ENCODE measurements at regions not wholly inside any gene's neighbourhood (a gene's known extent, or its start where the extent isn't known, plus 50 kb on each side); places are given as distances from the start of the nearest gene placed in this dataset.
"Not testable (repeated sequence)": the region's sequence is repeated elsewhere in the genome, so short reads cannot be mapped to it uniquely, and the experiment has no call there.

DNA sequence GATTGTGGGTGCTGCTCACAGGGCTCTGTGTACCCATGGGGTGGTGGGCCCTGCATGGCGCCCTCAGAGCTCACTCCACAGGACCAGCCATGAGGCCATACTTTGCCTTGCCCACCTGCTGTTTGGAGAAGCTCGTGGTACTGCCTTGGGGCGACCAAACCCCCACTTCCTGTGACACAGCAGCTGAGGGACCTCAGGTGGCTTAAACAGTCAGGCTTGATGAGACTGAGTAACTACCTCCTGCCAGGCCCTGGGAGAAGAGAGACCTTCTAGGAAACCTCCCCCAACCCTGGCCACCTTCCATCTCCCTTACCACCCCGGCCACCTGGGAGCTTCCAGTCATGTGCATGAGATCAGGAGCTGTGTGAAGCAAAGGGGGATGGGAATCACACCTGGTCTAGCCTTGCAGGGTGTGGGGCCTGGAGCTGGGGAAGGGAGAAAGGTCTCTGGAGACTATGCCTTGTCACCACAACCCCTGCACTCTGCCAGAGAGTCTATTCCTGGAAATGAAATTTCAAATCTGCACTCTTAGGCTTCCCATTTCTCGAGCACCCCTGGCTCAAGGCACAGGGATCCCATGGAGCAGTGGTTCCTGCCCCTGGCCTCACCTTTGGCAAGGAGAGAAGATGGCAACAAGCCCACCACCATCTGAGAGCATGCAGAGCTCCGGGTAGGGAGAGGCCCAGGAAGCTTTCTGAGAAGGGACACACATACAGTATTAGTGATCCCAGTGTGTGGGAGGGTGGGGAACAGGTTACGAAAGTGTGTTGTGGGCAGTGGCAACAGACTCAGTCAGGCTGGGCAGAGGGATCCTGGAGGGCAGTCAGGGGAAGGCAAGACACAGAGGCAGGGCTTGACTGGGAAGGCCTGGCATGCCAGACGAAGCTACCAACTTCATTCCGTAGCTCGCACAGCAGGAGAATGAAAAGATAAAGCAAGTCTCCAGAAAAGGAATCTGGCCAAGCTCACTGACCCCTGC is 125.0 kb downstream of the URI1 start:
- DNase-seq = no peak
- in situ Hi-C loops (cut with HindIII; ENCODE audit: low pct_ligation_motif_present, low pct_unique_long_range_greater_than_20kb, low sequenced_read_pairs) = no loop called here

DNA sequence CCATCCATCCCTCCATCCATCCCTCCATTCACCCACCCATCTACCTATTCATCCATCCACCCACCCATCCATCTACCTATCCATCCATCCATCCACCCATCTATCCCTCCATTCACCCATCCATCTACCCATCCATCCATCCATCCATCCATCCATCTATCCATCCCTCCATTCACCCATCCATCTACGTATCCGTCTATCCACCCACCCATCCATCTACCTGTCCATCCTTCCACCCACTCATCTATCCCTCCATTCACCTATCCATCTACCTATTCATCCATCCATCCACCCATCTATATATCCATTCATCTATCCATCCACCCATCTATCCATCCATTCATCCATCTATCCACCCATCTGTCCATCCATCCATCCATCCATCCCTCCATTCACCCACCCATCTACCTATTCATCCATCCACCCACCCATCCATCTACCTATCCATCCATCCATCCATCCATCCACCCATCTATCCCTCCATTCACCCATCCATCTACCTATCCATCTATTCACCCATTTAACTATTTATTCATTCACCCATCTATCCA is 126.0 kb downstream of the URI1 start:
- in situ Hi-C loops (cut with HindIII; ENCODE audit: low pct_ligation_motif_present, low pct_unique_long_range_greater_than_20kb, low sequenced_read_pairs); DNase-seq: not testable (repeated sequence)

GRCh38 chr19:30068528-30069395 is 126.7 kb downstream of the URI1 start:
- no peak for DNase-seq
- in situ Hi-C loops (cut with HindIII; ENCODE audit: low pct_ligation_motif_present, low pct_unique_long_range_greater_than_20kb, low sequenced_read_pairs) = no loop called here

DNA sequence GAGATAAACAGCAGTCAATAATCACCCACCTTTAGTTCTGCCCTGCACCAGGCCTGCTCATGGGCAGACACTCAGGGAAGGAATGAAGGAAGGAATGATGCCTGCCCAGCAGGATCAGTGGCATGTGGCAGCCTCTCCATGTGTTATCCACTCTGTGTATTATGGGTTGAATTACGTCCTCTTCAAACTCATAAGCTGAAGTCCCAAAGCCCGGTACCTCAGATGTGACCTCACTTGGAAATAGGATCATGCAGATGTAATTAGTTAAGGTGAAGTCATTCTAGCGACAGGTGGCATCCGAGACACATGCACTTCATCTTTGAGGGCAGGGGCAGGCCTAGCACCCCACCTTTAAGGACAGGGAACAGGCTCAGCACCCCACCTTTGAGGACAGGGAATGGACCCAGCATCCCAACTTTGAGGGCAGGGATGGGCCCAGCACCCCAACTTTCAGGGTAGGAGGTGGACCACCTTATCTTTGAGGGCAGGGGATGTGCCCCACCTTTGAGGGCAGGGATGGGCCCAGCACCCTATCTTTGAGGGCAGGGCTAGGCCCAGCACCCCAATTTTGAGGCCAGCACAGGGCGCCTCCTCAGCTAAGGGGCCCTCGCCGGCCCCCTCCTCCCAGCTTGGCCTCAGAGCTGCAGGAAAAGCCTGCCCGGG is 127.6 kb downstream of the URI1 start:
- no peak for DNase-seq
- in situ Hi-C loops (cut with HindIII; ENCODE audit: low pct_ligation_motif_present, low pct_unique_long_range_greater_than_20kb, low sequenced_read_pairs) = no loop called here

GRCh38 chr19:30070198-30070967 is 128.3 kb downstream of the URI1 start:
- DNase-seq = no peak
- in situ Hi-C loops (cut with HindIII; ENCODE audit: low pct_ligation_motif_present, low pct_unique_long_range_greater_than_20kb, low sequenced_read_pairs) = no loop called here

- in situ Hi-C loops (cut with HindIII; ENCODE audit: low pct_ligation_motif_present, low pct_unique_long_range_greater_than_20kb, low sequenced_read_pairs) = no loop called here
- no peak for DNase-seq
Observed at GRCh38 chr19:30070968-30071632, 129.1 kb downstream of the URI1 start.

- DNase-seq = no peak
- in situ Hi-C loops (cut with HindIII; ENCODE audit: low pct_ligation_motif_present, low pct_unique_long_range_greater_than_20kb, low sequenced_read_pairs) = no loop called here
Observed at GRCh38 chr19:30071871-30072270, 129.8 kb downstream of the URI1 start.

DNA sequence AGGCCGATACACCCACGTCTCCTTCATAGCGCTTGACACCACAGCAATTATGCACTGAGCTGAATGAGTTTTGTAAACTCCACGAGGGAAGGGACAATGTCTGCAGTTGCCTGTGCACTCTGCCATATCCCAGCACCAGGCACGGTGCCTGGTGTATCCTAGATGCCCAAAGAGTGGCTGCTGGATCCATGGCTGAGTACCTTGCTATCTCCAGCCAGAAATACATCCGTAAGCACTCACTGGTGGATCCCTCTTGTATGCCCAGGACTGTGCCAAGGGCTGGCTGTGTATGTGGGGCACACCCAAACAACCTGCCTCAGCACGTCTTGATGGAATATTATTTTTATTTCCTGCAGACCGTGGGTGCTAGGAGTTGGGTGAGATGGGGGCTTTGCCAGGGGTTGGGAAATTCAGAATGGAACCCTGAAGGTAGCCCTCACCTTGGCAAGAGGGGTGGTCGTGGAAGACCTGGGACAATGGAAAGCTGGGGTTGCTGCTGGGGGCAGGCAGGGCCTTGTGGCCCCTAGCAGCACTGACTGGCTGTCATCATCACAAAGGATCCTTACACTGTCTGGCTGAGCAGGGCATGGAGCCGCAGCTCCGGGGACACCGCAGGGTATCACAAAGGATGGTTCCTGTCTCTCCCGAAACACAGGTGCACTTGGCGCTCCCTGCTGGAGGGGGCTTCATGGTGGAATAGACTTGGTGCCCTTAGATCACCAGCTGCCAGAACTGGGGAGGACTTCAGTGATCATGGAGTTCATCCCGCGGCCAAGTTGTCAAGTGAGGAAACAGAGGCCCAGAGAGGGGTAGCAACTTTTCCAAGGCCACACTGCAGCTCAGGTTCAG is 131.3 kb downstream of the URI1 start:
- in situ Hi-C loops (cut with HindIII; ENCODE audit: low pct_ligation_motif_present, low pct_unique_long_range_greater_than_20kb, low sequenced_read_pairs) = no loop called here
- DNase-seq = no peak

DNA sequence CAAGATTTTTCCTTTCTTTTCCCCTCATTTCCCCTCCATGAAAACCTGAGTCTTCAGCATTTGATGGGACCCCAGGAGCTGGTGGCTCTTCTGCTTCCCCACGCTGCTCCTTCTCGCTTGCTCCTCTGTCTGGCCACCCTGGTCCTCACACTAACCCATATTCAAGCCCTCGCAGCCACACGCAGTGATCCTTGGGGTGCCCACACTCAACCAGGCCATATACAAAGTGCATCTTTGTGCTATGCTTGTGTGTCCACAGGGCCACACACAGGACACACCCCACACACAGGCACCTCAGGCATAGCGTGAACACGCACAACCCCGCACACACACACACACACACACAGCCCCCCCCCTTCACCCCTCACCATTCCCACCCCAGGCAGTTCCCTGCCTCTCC is 132.1 kb downstream of the URI1 start:
- in situ Hi-C loops (cut with HindIII; ENCODE audit: low pct_ligation_motif_present, low pct_unique_long_range_greater_than_20kb, low sequenced_read_pairs) = no loop called here
- DNase-seq = no peak

DNA sequence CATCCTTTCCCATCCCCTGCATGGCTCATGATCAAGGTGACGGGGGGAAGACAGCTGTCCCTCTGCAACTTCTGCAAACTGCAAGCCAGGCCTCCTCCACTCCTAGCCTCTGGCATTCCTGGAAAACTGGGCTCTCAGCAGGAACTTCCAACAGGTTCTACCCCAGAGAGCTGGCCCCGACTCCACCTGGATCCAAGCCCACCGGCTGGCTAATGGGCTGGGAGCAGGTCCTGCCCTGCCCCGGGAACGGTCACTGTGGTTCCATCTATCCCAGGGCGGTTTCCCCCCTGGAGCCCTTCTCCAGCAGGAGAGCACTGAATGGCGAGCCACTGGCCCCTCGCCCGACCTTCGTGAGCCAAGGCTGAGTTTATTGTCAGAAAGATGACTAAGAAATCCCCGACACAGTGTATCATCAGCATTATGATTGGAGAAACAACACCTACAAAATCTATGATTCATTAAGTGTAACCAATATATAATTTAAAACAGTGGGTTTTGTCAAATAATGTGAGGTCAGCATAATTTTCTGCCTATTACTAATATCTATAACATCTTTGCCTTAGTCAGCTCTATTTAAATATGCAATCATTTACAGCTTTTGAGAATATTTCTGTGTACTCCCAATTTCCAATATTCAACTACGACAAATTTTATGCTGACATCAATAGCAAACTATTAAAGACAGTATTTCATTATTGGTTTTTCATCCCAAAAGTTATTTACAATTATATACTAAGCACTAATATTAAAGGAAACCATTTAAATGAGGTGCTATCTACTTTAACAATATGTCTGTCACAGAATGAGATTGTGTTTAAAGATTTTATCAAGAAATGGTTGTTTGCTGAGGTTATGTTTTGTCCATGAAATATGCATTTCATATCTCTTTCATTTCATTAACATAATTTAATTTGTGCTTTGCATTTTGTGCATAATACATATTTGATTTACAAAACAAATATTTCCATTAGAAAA is 133.0 kb downstream of the URI1 start:
- in situ Hi-C loops (cut with HindIII; ENCODE audit: low pct_ligation_motif_present, low pct_unique_long_range_greater_than_20kb, low sequenced_read_pairs) = no loop called here

GRCh38 chr19:30076101-30076551 is 134.1 kb downstream of the URI1 start:
- no peak for DNase-seq
- in situ Hi-C loops (cut with HindIII; ENCODE audit: low pct_ligation_motif_present, low pct_unique_long_range_greater_than_20kb, low sequenced_read_pairs) = no loop called here

More for the DNA sequence above, 133.0 kb downstream of the URI1 start:
- no peak for DNase-seq

- in situ Hi-C loops (cut with HindIII; ENCODE audit: low pct_ligation_motif_present, low pct_unique_long_range_greater_than_20kb, low sequenced_read_pairs) = no loop called here
- DNase-seq = no peak
Observed at GRCh38 chr19:30076751-30077670, 135.0 kb downstream of the URI1 start.

GRCh38 chr19:30077851-30078355 is 135.9 kb downstream of the URI1 start:
- in situ Hi-C loops (cut with HindIII; ENCODE audit: low pct_ligation_motif_present, low pct_unique_long_range_greater_than_20kb, low sequenced_read_pairs) = no loop called here

DNA sequence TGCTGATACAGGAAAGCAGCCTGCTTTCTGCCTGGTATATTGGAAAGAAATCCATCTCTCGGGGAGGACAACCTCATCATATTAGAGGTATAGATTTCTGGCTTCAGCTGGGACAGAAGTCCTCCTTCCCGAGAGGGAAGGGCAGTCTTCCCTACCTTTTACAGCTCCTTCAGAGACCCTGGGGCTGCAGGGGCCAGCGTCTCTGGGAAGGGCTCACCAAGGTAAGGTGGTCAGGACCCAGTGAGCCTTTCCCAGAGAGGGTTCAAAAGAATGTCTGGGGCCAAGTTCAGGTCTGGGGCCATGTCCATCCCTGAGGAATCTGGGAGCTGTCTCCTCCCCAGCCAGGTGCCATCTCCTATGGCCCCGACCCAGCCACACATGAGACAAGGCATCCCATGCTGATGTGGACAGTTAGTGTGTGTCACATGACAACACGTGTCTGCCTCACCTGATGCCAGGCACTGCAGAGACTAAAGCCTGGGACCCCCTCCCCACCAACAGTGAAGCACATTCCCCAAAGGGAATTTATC is 136.4 kb downstream of the URI1 start:
- in situ Hi-C loops (cut with HindIII; ENCODE audit: low pct_ligation_motif_present, low pct_unique_long_range_greater_than_20kb, low sequenced_read_pairs) = no loop called here
- no peak for DNase-seq

More at GRCh38 chr19:30077851-30078355, 135.9 kb downstream of the URI1 start:
- no peak for DNase-seq
